NCI-H2227 (cell line): ENCODE measurements at regions not wholly inside any gene's neighbourhood (a gene's known extent, or its start where the extent isn't known, plus 50 kb on each side); places are given as distances from the start of the nearest gene placed in this dataset.
"Not testable (repeated sequence)": the region's sequence is repeated elsewhere in the genome, so short reads cannot be mapped to it uniquely, and the experiment has no call there.

Experiments used
- DNase-seq: peaks from one replicate; lab custom pipeline; 2025; ENCODE audit not compliant: unreplicated experiment; lab: John Stamatoyannopoulos, UW

DNA sequence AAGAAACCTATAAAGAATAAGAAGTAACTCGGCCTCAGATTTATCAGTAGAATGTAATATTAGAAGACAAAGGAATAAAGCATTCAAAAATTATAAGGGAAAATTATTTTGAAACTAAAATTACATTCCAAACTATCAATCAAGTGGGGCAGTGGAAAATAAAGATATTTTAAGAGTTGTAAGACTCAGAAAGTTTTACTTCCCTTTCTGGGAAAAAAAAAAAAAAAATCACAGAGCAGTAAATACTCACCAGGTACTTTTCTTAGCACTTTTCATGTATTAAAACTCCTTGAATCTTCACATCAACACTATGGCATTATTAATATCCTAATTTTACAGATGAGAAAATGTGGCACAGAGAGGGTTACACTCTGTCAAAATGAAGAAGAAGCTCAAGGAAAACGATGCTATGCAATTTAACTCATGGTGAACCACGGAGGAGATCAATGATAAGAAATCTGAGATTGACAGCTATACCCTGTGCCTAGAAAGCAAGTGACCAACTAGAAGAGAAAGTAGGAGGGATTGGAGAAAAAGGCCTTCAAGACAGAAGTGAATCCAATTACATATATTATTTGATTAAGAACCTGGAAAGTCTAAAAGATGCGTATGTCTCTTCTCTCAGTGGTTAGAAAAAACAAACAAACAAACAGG is 238.9 kb upstream of the ID2 start:
- DNase-seq = no peak

DNA sequence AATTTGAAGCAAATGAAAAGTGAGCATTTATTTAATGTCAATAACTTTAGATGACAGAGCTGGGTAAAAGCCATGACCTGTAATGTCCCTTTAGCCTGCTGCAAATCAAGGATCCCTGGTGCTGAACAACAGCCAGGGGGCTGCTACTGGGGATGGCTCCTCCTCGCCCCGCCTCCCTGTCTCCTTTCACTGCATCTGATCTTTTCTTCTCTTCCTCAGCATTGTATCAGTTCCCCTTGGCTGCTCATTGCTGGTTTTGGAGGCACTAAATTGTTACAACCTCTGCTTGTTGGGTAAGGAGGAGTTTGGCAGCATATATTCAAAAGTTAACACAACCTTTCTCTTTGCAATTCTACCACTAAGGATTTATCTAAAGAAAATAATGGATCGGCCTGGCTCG is 236.3 kb upstream of the ID2 start:
- DNase-seq = no peak

DNA sequence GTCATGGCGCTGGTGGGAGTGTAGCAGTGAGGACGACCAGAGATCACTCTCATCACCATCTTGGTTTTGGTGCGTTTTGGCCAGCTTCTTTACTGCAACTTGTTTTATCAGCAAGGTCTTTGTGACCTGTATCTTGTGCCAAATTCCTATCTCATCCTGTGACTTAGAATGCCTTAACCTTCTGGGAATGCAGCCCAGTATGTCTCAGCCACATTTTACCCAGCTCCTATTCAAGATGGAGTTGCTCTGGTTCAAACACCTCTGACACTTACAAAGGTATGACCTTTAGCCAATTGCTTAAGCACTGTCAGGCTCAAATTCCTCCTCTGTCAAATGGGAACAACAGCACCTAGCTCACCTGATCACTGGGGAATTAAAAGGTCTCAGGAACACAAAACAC is 235.1 kb upstream of the ID2 start:
- DNase-seq = not testable (repeated sequence)

- DNase-seq = no peak
These were observed 234.1 kb upstream of the ID2 start for GRCh38 chr2:8447610-8448221.

- DNase-seq = peak; percentile 73
These were observed 232.9 kb upstream of the ID2 start for GRCh38 chr2:8448824-8449556.

GRCh38 chr2:8451273-8451672 is 230.6 kb upstream of the ID2 start:
- no peak for DNase-seq

GRCh38 chr2:8452296-8452695 is 229.6 kb upstream of the ID2 start:
- DNase-seq = no peak

GRCh38 chr2:8452979-8453903 is 228.6 kb upstream of the ID2 start:
- no peak for DNase-seq

DNA sequence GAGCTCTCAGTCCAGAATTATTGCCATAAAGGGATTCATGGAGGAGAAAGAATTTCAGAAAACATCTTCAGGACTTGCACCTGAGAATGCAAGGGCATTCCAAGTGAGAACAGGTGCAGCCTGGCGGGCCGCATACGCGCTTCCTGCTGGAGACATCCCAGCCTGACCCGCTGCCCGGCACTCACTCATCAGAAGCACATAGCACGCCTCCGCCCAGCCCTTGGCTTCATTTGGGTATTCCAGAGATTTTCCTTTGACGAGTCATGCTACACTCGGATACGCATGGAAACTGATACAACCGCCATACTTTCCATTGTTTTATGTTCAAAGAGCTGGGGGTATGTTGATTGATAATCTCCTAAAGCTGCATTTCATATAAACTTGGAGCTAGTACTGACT is 228.0 kb upstream of the ID2 start:
- no peak for DNase-seq

DNA sequence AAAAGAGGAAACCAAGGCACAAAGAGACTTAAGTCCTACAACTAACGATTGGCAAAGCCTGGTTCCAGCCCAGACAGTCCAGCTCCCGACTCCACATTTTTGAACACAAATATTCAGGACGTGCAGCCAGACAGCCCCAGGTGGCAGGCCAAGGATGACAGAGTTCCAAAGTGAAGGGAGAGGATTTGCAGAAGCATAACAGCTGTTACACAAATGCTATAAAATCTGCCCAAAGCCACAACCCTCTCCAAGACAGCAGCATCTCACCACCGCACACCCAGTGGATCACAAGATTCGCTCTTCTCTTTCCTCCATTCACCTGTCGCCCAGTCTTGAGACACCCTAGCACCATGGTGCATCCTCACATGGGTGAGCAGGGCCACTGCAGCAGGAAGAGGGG is 227.1 kb upstream of the ID2 start:
- DNase-seq = no peak

DNA sequence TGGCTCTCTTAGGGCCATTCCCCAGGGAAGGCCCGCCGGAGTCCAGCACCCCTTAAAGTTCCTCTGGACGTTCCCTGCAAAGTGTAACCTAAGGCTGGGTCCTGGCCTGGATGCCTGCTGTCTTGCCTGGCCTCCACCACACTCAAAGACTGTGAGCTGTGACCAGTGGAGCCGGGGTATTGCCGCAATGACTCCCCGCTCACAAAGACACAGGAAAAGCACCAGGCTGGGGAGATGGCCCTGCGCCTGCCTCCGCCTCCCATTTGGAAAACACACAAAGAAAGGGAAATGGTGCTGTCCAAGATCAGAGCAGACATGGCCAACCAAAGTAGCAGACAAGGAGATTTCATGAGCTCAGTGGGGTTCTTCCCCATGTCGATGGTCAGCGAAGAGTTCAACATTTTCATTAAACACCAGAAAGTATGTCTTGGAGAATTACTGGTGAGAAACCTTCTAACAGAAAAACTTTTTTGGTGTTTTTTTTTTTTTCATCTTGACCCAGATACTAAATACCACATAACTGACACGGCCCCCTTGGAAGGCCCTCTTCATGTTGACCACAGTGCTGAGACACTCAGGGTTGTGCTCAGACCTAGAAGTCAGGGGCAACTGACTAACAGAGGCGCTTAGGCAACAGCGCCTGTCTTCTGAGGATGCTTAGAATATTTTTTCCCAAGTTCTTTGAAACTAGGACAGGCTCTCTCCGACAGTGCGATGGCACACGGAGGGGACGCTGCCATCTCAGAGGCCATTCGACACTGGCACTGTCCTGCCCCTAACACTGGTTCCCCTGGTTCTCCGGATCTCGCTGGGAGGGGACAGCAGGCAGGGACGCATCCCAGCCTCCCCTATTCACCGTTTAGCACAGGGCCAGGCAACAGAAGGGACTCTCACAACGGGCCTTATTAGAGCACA is 226.4 kb upstream of the ID2 start:
- DNase-seq = no peak

DNA sequence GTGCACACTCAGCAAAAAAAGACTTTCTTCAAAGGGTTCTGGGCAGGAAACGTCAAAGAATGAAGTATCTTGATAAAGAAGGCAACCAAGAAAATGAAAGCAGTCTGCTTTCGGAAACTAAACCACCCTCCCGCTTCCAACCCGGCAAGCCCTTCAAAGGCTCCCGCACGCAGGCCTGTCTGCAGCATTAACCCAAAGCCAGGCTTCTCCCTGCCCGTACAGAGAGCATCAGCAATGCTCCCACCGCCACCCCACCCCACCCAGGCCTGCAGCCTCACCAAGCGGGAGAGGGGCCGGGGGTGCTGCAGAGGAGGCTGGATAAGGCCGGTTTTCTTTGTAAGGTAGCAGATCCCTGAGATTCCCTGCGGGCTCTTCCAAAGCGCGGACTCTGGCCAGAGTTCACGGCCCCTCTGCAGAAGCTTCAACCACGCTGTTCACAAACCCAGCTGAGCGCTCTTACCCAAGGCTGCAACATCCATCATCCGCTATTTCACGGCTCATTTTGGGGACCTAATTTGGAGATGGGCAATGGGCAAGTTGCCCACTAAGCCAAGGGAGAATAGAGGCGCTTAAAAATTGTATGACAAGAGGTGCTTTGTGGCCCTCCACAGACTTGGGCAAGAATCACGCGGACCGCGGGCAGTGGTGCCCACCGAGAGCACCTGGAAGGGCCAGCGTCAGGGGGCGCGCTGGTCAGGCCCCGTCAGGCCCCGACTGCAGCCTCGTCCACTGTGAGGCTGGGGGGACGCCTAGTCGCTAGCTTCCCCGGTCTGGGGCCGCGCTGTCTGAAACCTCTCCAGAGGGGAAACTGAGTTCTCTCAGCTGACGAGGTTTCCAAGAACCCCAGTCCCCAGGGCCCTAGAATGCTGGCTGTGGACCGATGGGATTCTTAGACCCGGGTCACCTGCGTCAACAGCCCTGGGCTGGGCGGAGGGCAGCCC is 225.4 kb upstream of the ID2 start:
- DNase-seq = no peak

DNA sequence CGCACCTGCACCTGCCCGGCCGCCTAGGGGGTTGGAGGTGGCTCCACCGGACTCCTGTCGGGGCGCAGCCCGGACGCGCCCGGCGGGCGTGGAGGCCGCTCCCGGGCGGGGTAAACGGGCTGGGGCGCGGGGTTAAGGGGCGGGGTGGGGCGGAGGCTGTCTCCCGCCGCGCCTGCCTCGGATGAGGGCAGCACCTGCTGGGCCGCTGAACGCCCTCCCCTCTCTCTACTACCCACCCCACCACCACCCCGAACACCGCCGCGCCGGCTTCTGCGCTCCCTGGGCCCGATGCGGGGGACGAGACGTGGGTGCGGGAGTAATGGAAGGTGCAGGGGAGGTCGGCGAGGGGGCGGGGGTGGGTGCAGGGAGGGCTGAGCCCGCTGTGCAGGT is 224.8 kb upstream of the ID2 start:
- peak; percentile 30 for DNase-seq

GRCh38 chr2:8457699-8458502 is 224.0 kb upstream of the ID2 start:
- DNase-seq = peak; percentile 18

DNA sequence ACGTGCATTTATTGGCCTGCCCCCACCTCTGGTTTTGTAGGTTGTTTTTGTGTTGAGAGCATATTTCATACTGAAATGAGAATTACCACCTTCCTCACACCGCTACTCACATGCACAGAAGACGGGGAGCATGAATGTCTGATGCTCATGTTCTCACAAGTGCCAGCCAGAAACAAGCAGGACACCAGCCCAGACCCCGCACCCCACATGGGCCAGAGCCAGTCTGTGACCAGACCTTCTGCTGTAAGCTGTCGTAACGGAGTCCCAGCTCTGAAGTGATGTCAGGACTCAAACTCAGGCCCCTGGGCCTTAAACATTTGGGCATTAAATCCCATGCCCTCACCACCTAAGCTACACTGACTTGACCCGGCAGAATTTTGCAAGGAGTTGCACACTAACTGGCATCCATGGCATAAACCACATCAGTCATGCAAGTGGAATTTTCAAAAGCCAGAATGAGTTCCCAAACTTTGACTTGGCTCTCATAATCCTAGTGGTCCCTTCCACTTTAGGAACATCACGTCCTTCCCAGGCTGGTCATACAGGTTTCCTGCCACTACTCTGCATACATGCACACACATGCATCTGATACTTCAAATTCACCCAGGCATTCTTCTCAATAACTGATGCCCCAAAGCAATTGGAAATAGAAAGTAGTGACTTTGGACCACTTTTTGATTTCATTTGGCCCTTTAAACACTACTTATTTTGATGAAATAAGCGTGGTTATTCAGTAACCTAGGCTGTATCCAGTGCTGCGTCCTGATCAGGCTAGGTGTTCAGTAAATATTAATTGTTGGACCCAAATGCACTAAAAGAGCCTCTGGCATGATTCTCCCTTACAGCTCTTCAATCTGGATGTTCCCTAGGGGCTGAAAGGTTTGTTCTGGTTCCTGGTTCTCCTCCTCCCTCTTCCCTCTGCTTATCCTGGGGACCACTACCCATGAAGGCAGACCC is 223.1 kb upstream of the ID2 start:
- DNase-seq = no peak

DNA sequence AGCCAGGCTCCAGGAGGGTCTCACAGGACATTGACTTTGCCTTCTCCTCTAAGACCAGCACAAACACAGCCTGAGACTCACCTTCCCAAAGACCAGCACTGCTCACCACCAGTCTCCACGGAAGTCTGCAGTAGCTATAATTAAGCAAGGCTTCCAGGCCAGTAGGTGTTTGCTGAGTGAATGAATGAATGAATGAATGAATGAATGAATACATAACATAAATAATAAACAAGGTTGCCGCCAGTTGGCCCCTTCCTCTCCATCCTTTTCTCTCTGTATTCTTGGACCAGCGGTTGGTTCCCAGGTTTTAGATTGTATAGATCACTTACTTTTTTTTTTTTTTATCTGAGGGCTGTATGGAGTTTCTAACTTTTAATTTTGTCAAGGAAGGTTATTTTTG is 222.4 kb upstream of the ID2 start:
- no peak for DNase-seq

GRCh38 chr2:8461341-8461740 is 220.5 kb upstream of the ID2 start:
- no peak for DNase-seq
